ENCODE measurements at regions not wholly inside any gene's neighbourhood (a gene's known extent, or its start where the extent isn't known, plus 50 kb on each side); places are given as distances from the start of the nearest gene placed in this dataset.

DNA sequence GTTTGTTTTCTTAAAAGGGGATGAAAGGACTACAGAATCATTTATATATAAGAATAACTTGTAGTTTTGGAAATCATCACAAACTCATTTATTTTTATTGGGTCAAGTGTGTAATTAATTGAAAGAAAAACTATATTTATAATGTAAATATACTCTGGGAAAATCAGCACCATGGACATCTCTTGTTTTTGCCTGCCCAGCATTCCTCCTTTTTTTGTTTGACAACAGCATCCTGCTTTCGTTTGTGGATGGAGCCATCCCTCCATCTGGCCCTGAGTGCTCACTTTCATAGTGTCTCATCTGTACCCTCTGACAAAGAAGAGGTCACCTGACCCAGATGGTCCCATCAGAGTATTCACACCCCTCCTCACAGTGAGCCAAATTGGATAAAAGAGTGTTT, 308.2 kb upstream of the HTR1E start:
- TF ChIP-seq, protein P1, sequence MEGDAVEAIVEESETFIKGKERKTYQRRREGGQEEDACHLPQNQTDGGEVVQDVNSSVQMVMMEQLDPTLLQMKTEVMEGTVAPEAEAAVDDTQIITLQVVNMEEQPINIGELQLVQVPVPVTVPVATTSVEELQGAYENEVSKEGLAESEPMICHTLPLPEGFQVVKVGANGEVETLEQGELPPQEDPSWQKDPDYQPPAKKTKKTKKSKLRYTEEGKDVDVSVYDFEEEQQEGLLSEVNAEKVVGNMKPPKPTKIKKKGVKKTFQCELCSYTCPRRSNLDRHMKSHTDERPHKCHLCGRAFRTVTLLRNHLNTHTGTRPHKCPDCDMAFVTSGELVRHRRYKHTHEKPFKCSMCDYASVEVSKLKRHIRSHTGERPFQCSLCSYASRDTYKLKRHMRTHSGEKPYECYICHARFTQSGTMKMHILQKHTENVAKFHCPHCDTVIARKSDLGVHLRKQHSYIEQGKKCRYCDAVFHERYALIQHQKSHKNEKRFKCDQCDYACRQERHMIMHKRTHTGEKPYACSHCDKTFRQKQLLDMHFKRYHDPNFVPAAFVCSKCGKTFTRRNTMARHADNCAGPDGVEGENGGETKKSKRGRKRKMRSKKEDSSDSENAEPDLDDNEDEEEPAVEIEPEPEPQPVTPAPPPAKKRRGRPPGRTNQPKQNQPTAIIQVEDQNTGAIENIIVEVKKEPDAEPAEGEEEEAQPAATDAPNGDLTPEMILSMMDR (conservative IDR thresholded peaks at IDR 0.05): no peak
- H3K27me3 ChIP-seq (ENCODE audit: control insufficient read depth, insufficient read depth, low read length, poor library complexity, severe bottlenecking): no peaks in the 10 kb centered on the region
- H3K27ac ChIP-seq (ENCODE audit: low read depth, low read length): no peak overlapping the region
- no peaks in the 10 kb centered on the region for H3K4me1 ChIP-seq (ENCODE audit: control insufficient read depth, insufficient read depth, low read length)
- H3K4me1 Mint-ChIP-seq: peaks cover 16% of the 10 kb centered on the region
- H3K4me3 Mint-ChIP-seq: no peak overlapping the region
- H3K9me3 ChIP-seq (ENCODE audit: control insufficient read depth, low read length): peaks cover 32% of the 10 kb centered on the region
- WGBS, 2 experiments (ENCODE audit: insufficient coverage in 1 of 2, insufficient read length in 1 of 2): 52 to 67% methylated on average over 1 of the region's 1 CpG
- no peak overlapping the region for H3K4me3 ChIP-seq (ENCODE audit: low read length)
- H3K36me3 Mint-ChIP-seq (ENCODE audit: low read depth): peaks cover 19% of the 10 kb centered on the region
- H3K9me3 Mint-ChIP-seq: peaks cover 19% of the 10 kb centered on the region
- H3K9ac ChIP-seq (ENCODE audit: extremely low read depth, low read length, poor library complexity, severe bottlenecking): no peak overlapping the region
- H3K36me3 ChIP-seq (ENCODE audit: control insufficient read depth, insufficient read depth, low read length): no peaks in the 10 kb centered on the region
- no peak for DNase-seq
- no peak overlapping the region for H3K27ac Mint-ChIP-seq
- H3K27me3 Mint-ChIP-seq (ENCODE audit: insufficient read depth): no peaks in the 10 kb centered on the region

DNA sequence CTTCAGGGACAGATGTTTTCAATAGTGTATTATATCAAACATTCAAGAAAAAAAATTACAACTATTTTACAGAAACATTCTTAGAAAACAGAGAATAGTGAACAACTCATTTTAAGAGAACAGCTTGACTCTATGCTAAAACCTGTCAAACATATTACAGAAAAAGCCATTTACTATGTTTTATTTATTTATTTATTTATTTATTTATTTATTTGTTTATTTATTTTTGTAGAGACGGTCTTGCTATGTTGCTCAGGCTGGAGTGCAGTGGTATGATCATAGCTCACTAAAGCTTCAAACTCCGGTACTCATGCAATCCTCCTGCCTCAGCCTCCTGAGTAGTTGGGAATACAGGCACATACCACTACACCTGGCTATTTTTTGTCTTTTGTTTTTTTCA, 317.9 kb upstream of the HTR1E start:
- H3K27ac Mint-ChIP-seq: no peak overlapping the region
- H3K4me1 Mint-ChIP-seq: peaks cover 9% of the 10 kb centered on the region

DNA sequence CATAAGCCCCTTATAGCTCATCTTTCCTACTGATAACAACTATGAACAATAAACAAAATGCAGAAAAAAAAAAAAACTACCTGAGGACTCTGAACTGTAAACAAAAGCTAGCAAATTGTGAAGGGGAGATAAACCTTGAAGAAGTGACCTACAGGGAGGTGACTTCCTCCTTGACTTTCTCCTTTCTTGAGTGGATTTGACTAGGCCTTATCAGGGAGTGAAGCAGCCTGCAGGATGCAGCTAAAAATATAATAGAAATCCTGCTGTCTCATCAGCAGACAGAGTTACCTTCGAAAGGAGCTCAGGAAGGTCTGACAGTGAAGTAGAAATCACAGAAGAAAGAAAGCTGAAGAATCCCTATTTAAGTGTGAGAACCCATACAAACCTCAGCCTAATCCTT, 322.0 kb upstream of the HTR1E start:
- no peak overlapping the region for H3K27ac ChIP-seq (ENCODE audit: low read depth, low read length)
- no peaks in the 10 kb centered on the region for H3K27me3 ChIP-seq (ENCODE audit: control insufficient read depth, insufficient read depth, low read length, poor library complexity, severe bottlenecking)
- Mint-ChIP-seq H3K9me3 (peaks cover 12% of the 10 kb centered on the region), H3K4me3 (no peak overlapping the region), H3K27ac (peak overlapping the region; percentile 86), H3K36me3 (ENCODE audit: low read depth) (peaks cover 15% of the 10 kb centered on the region), H3K27me3 (ENCODE audit: insufficient read depth) (no peaks in the 10 kb centered on the region), H3K4me1 (peaks cover 27% of the 10 kb centered on the region)
- no peak overlapping the region for H3K9ac ChIP-seq (ENCODE audit: extremely low read depth, low read length, poor library complexity, severe bottlenecking)
- H3K9me3 ChIP-seq (ENCODE audit: control insufficient read depth, low read length): peaks cover 10% of the 10 kb centered on the region
- peaks cover 6% of the 10 kb centered on the region for H3K4me1 ChIP-seq (ENCODE audit: control insufficient read depth, insufficient read depth, low read length)
- TF ChIP-seq, protein P1 (conservative IDR thresholded peaks at IDR 0.05): no peak
- H3K4me3 ChIP-seq (ENCODE audit: low read length): peak overlapping the region; percentile 6
- WGBS, 2 experiments (ENCODE audit: insufficient coverage in 1 of 2, insufficient read length in 1 of 2): 50% methylated on average over 1 of the region's 1 CpG; no CpG with 5 or more reads in 1 of the 2 experiments
- peaks cover 3% of the 10 kb centered on the region for H3K36me3 ChIP-seq (ENCODE audit: control insufficient read depth, insufficient read depth, low read length)
- DNase-seq: no peak

More for the DNA sequence above, 317.9 kb upstream of the HTR1E start:
- Histone ChIP-seq H3K9ac (ENCODE audit: extremely low read depth, low read length, poor library complexity, severe bottlenecking) (no peak overlapping the region), H3K27ac (ENCODE audit: low read depth, low read length) (no peak overlapping the region), H3K4me3 (ENCODE audit: low read length) (no peak overlapping the region), H3K27me3 (ENCODE audit: control insufficient read depth, insufficient read depth, low read length, poor library complexity, severe bottlenecking) (no peaks in the 10 kb centered on the region), H3K9me3 (ENCODE audit: control insufficient read depth, low read length) (peaks cover 31% of the 10 kb centered on the region), H3K36me3 (ENCODE audit: control insufficient read depth, insufficient read depth, low read length) (no peaks in the 10 kb centered on the region), H3K4me1 (ENCODE audit: control insufficient read depth, insufficient read depth, low read length) (peaks cover 3% of the 10 kb centered on the region)
- 69 to 100% methylated on average over 1 to 2 of the region's 2 CpGs for WGBS, 2 experiments (ENCODE audit: insufficient coverage in 1 of 2, insufficient read length in 1 of 2)
- TF ChIP-seq, protein P1 (conservative IDR thresholded peaks at IDR 0.05): no peak
- Mint-ChIP-seq H3K36me3 (ENCODE audit: low read depth) (peaks cover 24% of the 10 kb centered on the region), H3K4me3 (no peak overlapping the region), H3K27me3 (ENCODE audit: insufficient read depth) (no peaks in the 10 kb centered on the region), H3K9me3 (peaks cover 30% of the 10 kb centered on the region)
- DNase-seq: no peak

All from endodermal cell (in vitro differentiated cells).